Tibial nerve (tissue), 4 donors: ENCODE measurements at regions not wholly inside any gene's neighbourhood (a gene's known extent, or its start where the extent isn't known, plus 50 kb on each side); places are given as distances from the start of the nearest gene placed in this dataset.
"Not testable (repeated sequence)": the region's sequence is repeated elsewhere in the genome, so short reads cannot be mapped to it uniquely, and the experiment has no call there.

Experiments used
- DNase-seq, 2 donors: peaks; one replicate each; pipeline ENCODE4 v3.0.0-alpha.2; 2019; ENCODE audit warnings: low spot score in 2 of 2
- H3K27ac ChIP-seq, 4 donors: fragments of 200-600 bp; sonication (generic) in 3 of 4; one replicate each; pipeline ENCODE4 v1.5.1; 2017 to 2019; ENCODE audit warnings: mild to moderate bottlenecking in 1 of 4
- H3K27me3 ChIP-seq, 2 donors: fragments of 200-600 bp; sonication (generic) in 1 of 2; one replicate each; pipeline versions ENCODE4 v1.5.1 to v1.6.0; 2017 to 2019
- H3K36me3 ChIP-seq, 3 donors: fragments of 200-600 bp; sonication (generic); one replicate each; pipeline ENCODE4 v1.5.1; 2018 to 2019
- H3K4me1 ChIP-seq, 4 donors: fragments of 200-600 bp; sonication (generic) in 3 of 4; one replicate each; pipeline ENCODE4 v1.5.1; 2017 to 2019
- H3K4me3 ChIP-seq, 4 donors: fragments of 200-600 bp; sonication (generic) in 3 of 4; one replicate each; pipeline ENCODE4 v1.5.1; 2017 to 2019; ENCODE audit warnings: mild to moderate bottlenecking in 1 of 4, moderate library complexity in 1 of 4
- H3K9me3 ChIP-seq, 4 donors: fragments of 200-600 bp; sonication (generic) in 3 of 4; one replicate each; pipeline ENCODE4 v1.5.1; 2017 to 2019
- CTCF ChIP-seq, 5 experiments: fragments of 200-600 bp in 3 of 5; fragments of 450-650 bp in 2 of 5; sonication (generic) in 3 of 5; IDR thresholded peaks; one replicate each; pipeline ENCODE4 v1.5.1; 2016 to 2019; ENCODE audit warnings: antibody characterized with exemption in 5 of 5, mild to moderate bottlenecking in 3 of 5, moderate library complexity in 2 of 5
- EP300 ChIP-seq, 2 donors: sonication (generic); formaldehyde crosslinking; IDR thresholded peaks; one replicate each; pipeline ENCODE4 v1.6.1; 2017; ENCODE audit warnings: antibody characterized with exemption in 2 of 2, mild to moderate bottlenecking in 1 of 2
- POLR2A ChIP-seq, 2 donors: fragments of 450-650 bp; IDR thresholded peaks; one replicate each; pipeline ENCODE4 v1.6.1; 2017; ENCODE audit warnings: antibody characterized with exemption in 2 of 2, mild to moderate bottlenecking in 2 of 2, moderate library complexity in 2 of 2
- WGBS, 2 donors: methylation state at CpG; one replicate each; pipeline ENCODE4 v1.1.5; 2018; 5-methylcytosine and 5-hydroxymethylcytosine counted together

- Histone ChIP-seq H3K4me1 (no peaks in the 10 kb centered on the region), H3K9me3 (no peaks in the 10 kb centered on the region), H3K27ac (no peak overlapping the region), H3K27me3 (no peaks in the 10 kb centered on the region), H3K4me3 (no peak overlapping the region), H3K36me3 (no peaks in the 10 kb centered on the region)
- no peak for DNase-seq
- TF ChIP-seq EP300 (IDR thresholded peaks at IDR 0.05) = no peak
- no peak for TF ChIP-seq POLR2A (IDR thresholded peaks at IDR 0.05)
- no peak for TF ChIP-seq CTCF (IDR thresholded peaks at IDR 0.05)
- 79% methylated on average over 8 of the region's 8 CpGs for WGBS, 2 donors
Measured at GRCh38 chr11:37322333-37323194, 724.5 kb upstream of the RAG2 start.

- Histone ChIP-seq H3K27ac (no peak overlapping the region), H3K27me3 (no peaks in the 10 kb centered on the region), H3K9me3 (no peaks in the 10 kb centered on the region), H3K36me3 (no peaks in the 10 kb centered on the region), H3K4me1 (no peaks in the 10 kb centered on the region), H3K4me3 (no peak overlapping the region)
- DNase-seq = no peak
- TF ChIP-seq EP300 (IDR thresholded peaks at IDR 0.05) (no peak), POLR2A (IDR thresholded peaks at IDR 0.05) (no peak), CTCF (IDR thresholded peaks at IDR 0.05) (no peak)
Measured at GRCh38 chr11:37320921-37321320, 722.9 kb upstream of the RAG2 start.

- H3K9me3 ChIP-seq = no peaks in the 10 kb centered on the region
- H3K4me3 ChIP-seq = no peak overlapping the region
- no peak for TF ChIP-seq EP300 (IDR thresholded peaks at IDR 0.05)
- 43 to 83% methylated on average over 1 of the region's 1 CpG for WGBS, 2 donors
- H3K36me3 ChIP-seq = no peaks in the 10 kb centered on the region
- no peaks in the 10 kb centered on the region for H3K4me1 ChIP-seq
- no peaks in the 10 kb centered on the region for H3K27me3 ChIP-seq
- DNase-seq = no peak
- no peak overlapping the region for H3K27ac ChIP-seq
Measured at GRCh38 chr11:37317803-37318202, 719.8 kb upstream of the RAG2 start.

- no peak overlapping the region for H3K27ac ChIP-seq
- 77 to 88% methylated on average over 2 of the region's 2 CpGs for WGBS, 2 donors
Measured at GRCh38 chr11:37313266-37313665, 715.2 kb upstream of the RAG2 start.

GRCh38 chr11:37306563-37306962 lies 708.5 kb upstream of the RAG2 start:
- 65 to 75% methylated on average over 1 of the region's 1 CpG for WGBS, 2 donors
- no peak for DNase-seq
- no peaks in the 10 kb centered on the region for H3K36me3 ChIP-seq
- H3K27ac ChIP-seq = no peak overlapping the region
- TF ChIP-seq POLR2A (IDR thresholded peaks at IDR 0.05) (no peak), CTCF (IDR thresholded peaks at IDR 0.05) (no peak), EP300 (IDR thresholded peaks at IDR 0.05) (no peak)
- no peak overlapping the region for H3K4me3 ChIP-seq
- peaks cover 0 to 23% (median 2%) of the 10 kb centered on the region in 4 donors for H3K9me3 ChIP-seq
- H3K27me3 ChIP-seq = no peaks in the 10 kb centered on the region
- H3K4me1 ChIP-seq = no peaks in the 10 kb centered on the region

More at GRCh38 chr11:37313266-37313665, 715.2 kb upstream of the RAG2 start:
- no peak for DNase-seq
- no peaks in the 10 kb centered on the region for H3K4me1 ChIP-seq
- no peaks in the 10 kb centered on the region for H3K27me3 ChIP-seq
- TF ChIP-seq CTCF (IDR thresholded peaks at IDR 0.05) = no peak
- no peak for TF ChIP-seq POLR2A (IDR thresholded peaks at IDR 0.05)
- TF ChIP-seq EP300 (IDR thresholded peaks at IDR 0.05) = no peak
- H3K9me3 ChIP-seq = peaks cover 0 to 8% (median 2%) of the 10 kb centered on the region in 4 donors
- H3K36me3 ChIP-seq = no peaks in the 10 kb centered on the region
- H3K4me3 ChIP-seq = no peak overlapping the region

- WGBS, 2 donors = 86 to 90% methylated on average over 5 of the region's 5 CpGs
- H3K4me3 ChIP-seq, H3K27ac ChIP-seq, H3K36me3 ChIP-seq, H3K27me3 ChIP-seq, H3K4me1 ChIP-seq, DNase-seq: not testable (repeated sequence)
- peaks cover 0 to 16% (median 0%) of the 10 kb centered on the region in 4 donors for H3K9me3 ChIP-seq
Measured at GRCh38 chr11:37301405-37301804, 703.4 kb upstream of the RAG2 start.
